ENCODE measurements at regions not wholly inside any gene's neighbourhood (a gene's known extent, or its start where the extent isn't known, plus 50 kb on each side); places are given as distances from the start of the nearest gene placed in this dataset.

DNA sequence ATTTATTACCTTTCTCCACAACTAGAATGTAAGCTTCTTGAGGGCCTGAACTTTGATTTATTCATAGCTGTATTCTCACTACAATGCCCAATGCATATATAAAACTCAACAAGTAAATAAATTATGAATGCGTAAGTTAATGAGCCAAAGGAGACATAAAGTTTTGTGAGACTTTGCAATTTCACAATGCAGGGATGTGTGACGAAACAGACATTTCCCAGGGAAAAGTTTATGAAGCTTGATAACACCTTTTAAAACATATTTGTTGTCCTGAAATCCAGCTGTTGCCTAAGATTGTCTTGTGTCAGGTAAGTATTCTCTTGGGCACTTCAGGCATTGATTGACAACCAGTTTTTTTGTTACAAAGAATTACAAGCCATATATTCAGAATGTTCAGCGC, 800.1 kb downstream of the BRINP1 start (continued):
- TF ChIP-seq, protein P1, sequence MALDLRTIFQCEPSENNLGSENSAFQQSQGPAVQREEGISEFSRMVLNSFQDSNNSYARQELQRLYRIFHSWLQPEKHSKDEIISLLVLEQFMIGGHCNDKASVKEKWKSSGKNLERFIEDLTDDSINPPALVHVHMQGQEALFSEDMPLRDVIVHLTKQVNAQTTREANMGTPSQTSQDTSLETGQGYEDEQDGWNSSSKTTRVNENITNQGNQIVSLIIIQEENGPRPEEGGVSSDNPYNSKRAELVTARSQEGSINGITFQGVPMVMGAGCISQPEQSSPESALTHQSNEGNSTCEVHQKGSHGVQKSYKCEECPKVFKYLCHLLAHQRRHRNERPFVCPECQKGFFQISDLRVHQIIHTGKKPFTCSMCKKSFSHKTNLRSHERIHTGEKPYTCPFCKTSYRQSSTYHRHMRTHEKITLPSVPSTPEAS (tag by site-specific recombination; IDR thresholded peaks at IDR 0.05) = no peak
- TF ChIP-seq, protein P2, sequence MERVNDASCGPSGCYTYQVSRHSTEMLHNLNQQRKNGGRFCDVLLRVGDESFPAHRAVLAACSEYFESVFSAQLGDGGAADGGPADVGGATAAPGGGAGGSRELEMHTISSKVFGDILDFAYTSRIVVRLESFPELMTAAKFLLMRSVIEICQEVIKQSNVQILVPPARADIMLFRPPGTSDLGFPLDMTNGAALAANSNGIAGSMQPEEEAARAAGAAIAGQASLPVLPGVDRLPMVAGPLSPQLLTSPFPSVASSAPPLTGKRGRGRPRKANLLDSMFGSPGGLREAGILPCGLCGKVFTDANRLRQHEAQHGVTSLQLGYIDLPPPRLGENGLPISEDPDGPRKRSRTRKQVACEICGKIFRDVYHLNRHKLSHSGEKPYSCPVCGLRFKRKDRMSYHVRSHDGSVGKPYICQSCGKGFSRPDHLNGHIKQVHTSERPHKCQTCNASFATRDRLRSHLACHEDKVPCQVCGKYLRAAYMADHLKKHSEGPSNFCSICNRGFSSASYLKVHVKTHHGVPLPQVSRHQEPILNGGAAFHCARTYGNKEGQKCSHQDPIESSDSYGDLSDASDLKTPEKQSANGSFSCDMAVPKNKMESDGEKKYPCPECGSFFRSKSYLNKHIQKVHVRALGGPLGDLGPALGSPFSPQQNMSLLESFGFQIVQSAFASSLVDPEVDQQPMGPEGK (tag by site-specific recombination; IDR thresholded peaks at IDR 0.05) = no peak
- TF ChIP-seq ZNF600 (tag by site-specific recombination; IDR thresholded peaks at IDR 0.05) = no peak

DNA sequence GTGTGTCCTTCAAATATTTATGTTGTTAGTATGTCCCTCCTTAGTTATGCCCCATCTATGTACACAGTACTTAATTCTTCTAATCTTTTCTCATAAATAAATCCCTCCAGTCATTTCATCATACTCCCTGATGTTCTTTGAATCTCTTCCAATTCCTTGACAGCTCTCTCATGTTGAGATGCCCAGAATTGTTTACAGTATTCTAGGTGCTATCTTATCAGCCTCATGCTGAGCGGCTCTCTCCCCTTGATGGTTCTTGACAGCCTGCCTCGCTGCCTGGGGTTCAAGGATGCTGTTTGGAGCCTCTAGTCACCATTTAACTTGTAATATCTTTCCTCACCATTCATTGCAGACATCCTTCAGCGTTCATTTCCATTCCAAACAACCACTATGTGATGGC, 799.2 kb downstream of the BRINP1 start:
- TF ChIP-seq, protein P3, sequence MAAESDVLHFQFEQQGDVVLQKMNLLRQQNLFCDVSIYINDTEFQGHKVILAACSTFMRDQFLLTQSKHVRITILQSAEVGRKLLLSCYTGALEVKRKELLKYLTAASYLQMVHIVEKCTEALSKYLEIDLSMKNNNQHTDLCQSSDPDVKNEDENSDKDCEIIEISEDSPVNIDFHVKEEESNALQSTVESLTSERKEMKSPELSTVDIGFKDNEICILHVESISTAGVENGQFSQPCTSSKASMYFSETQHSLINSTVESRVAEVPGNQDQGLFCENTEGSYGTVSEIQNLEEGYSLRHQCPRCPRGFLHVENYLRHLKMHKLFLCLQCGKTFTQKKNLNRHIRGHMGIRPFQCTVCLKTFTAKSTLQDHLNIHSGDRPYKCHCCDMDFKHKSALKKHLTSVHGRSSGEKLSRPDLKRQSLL (tag by site-specific recombination; IDR thresholded peaks at IDR 0.05) = no peak
- no peak for TF ChIP-seq KLF9 (tag by site-specific recombination; IDR thresholded peaks at IDR 0.05; ENCODE audit: low read depth)
- no peak for TF ChIP-seq ZNF112 (tag by site-specific recombination; IDR thresholded peaks at IDR 0.05)
- TF ChIP-seq KLF8 (tag by site-specific recombination; IDR thresholded peaks at IDR 0.05) = no peak
- TF ChIP-seq SP2 (tag by site-specific recombination; IDR thresholded peaks at IDR 0.05) = no peak
- no peak for TF ChIP-seq GLI2 (tag by site-specific recombination; IDR thresholded peaks at IDR 0.05; ENCODE audit: borderline replicate concordance, low read depth)
- TF ChIP-seq HOXA7 (CRISPR knock-in tag; IDR thresholded peaks at IDR 0.05; ENCODE audit: borderline replicate concordance) = no peak
- TF ChIP-seq, protein P4, sequence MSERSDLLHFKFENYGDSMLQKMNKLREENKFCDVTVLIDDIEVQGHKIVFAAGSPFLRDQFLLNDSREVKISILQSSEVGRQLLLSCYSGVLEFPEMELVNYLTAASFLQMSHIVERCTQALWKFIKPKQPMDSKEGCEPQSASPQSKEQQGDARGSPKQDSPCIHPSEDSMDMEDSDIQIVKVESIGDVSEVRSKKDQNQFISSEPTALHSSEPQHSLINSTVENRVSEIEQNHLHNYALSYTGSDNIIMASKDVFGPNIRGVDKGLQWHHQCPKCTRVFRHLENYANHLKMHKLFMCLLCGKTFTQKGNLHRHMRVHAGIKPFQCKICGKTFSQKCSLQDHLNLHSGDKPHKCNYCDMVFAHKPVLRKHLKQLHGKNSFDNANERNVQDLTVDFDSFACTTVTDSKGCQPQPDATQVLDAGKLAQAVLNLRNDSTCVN (tag by site-specific recombination; optimal IDR thresholded peaks at IDR 0.05) = no peak
- no peak for TF ChIP-seq TCF7L2 (IDR thresholded peaks at IDR 0.05; ENCODE audit: borderline replicate concordance, low read depth, low read length)
- no peak for TF ChIP-seq BCL11A (tag by site-specific recombination; IDR thresholded peaks at IDR 0.05; ENCODE audit: low read depth)
- no peak for TF ChIP-seq KLF7 (tag by site-specific recombination; IDR thresholded peaks at IDR 0.05; ENCODE audit: borderline replicate concordance)
- TF ChIP-seq, protein P5, sequence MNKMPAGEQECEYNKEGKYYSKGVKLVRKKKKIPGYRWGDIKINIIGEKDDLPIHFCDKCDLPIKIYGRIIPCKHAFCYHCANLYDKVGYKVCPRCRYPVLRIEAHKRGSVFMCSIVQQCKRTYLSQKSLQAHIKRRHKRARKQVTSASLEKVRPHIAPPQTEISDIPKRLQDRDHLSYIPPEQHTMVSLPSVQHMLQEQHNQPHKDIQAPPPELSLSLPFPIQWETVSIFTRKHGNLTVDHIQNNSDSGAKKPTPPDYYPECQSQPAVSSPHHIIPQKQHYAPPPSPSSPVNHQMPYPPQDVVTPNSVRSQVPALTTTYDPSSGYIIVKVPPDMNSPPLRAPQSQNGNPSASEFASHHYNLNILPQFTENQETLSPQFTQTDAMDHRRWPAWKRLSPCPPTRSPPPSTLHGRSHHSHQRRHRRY (tag by site-specific recombination; IDR thresholded peaks at IDR 0.05) = no peak
- no peak for TF ChIP-seq ZBTB1 (tag by site-specific recombination; IDR thresholded peaks at IDR 0.05)
- no peak for TF ChIP-seq RBAK (tag by site-specific recombination; IDR thresholded peaks at IDR 0.05)
- no peak for TF ChIP-seq SP3 (tag by site-specific recombination; IDR thresholded peaks at IDR 0.05)
- TF ChIP-seq ZSCAN23 (tag by site-specific recombination; IDR thresholded peaks at IDR 0.05) = no peak
- TF ChIP-seq ZNF843 (tag by site-specific recombination; IDR thresholded peaks at IDR 0.05) = no peak
- no peak for TF ChIP-seq ZNF10 (tag by site-specific recombination; IDR thresholded peaks at IDR 0.05)
- no peaks in the 10 kb centered on the region for H3K36me3 ChIP-seq (ENCODE audit: control insufficient read depth in 2 of 2, insufficient read depth in 1 of 2, low read length in 2 of 2)
- H3K27ac ChIP-seq (ENCODE audit: extremely low read depth, low read depth, low read length) = no peak overlapping the region
- no peaks in the 10 kb centered on the region for H3K4me1 ChIP-seq (ENCODE audit: control insufficient read depth, insufficient read depth, low read length)
- H3K4me3 ChIP-seq (ENCODE audit: low read depth, low read length) = no peak overlapping the region
- ChIA-PET CTCF (interaction anchor here (0.6 kb wide), 1 partner anchor 627 kb away, joined by 3 read pairs; no protein-coding TSS in a partner anchor), POLR2A (no interaction called here)
- no peaks in the 10 kb centered on the region for H3K9me3 ChIP-seq (ENCODE audit: control insufficient read depth, insufficient read depth, low read depth, low read length)

All from HEK293 (cell line).